ENCODE measurements at regions not wholly inside any gene's neighbourhood (a gene's known extent, or its start where the extent isn't known, plus 50 kb on each side); places are given as distances from the start of the nearest gene placed in this dataset.

DNA sequence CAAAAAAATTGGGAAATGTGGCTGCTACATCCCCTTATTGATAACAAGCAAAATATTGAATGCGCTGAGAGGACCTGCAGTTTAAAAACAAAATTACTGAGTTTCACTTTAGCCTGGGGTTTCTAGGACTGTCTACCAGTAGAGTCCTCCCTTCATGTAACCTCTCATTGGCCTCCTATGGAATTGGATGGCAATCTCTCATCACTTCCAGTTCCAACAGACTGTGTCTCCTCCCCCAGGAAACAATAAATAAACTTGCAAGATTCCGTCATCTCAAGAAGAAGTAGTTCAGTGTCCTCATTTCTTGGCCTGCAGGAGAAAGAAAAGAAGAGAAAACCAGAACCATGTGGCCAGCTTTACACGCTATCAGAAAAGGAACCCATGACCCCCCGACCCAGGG lies 123.8 kb downstream of the TLE3 start:
- no peaks in the 10 kb centered on the region for H3K79me2 ChIP-seq (ENCODE audit: control insufficient read depth, low read length)
- H3K4me2 ChIP-seq (ENCODE audit: low read length) = no peak overlapping the region
- H3K27ac ChIP-seq (ENCODE audit: low read depth, low read length) = no peak overlapping the region
- H3K9me2 ChIP-seq (replicated peaks; ENCODE audit: control insufficient read depth, low read length) = no peaks in the 10 kb centered on the region
- H3K4me1 ChIP-seq (ENCODE audit: control insufficient read depth, low read length) = peaks cover 8% of the 10 kb centered on the region
- H3K4me3 ChIP-seq (ENCODE audit: low read length) = no peak overlapping the region
- H3F3A ChIP-seq (ENCODE audit: control insufficient read depth, insufficient read depth) = peaks cover 2% of the 10 kb centered on the region; the same call in 1 of the 2 replicates
- TF ChIP-seq, protein P1, sequence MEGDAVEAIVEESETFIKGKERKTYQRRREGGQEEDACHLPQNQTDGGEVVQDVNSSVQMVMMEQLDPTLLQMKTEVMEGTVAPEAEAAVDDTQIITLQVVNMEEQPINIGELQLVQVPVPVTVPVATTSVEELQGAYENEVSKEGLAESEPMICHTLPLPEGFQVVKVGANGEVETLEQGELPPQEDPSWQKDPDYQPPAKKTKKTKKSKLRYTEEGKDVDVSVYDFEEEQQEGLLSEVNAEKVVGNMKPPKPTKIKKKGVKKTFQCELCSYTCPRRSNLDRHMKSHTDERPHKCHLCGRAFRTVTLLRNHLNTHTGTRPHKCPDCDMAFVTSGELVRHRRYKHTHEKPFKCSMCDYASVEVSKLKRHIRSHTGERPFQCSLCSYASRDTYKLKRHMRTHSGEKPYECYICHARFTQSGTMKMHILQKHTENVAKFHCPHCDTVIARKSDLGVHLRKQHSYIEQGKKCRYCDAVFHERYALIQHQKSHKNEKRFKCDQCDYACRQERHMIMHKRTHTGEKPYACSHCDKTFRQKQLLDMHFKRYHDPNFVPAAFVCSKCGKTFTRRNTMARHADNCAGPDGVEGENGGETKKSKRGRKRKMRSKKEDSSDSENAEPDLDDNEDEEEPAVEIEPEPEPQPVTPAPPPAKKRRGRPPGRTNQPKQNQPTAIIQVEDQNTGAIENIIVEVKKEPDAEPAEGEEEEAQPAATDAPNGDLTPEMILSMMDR (IDR thresholded peaks at IDR 0.05; ENCODE audit: low read depth, low read length, poor library complexity, severe bottlenecking) = no peak
- TF ChIP-seq EZH2phosphoT487 (IDR thresholded peaks at IDR 0.05; ENCODE audit: borderline replicate concordance, low read length) = no peak
- no peaks in the 10 kb centered on the region for H4K20me1 ChIP-seq (ENCODE audit: control insufficient read depth, insufficient read depth, low read depth, low read length)
- no peaks in the 10 kb centered on the region for H3K36me3 ChIP-seq (ENCODE audit: control insufficient read depth, low read length)
- H3K27me3 ChIP-seq (ENCODE audit: control insufficient read depth, low read length) = peaks cover 6% of the 10 kb centered on the region
- no peaks in the 10 kb centered on the region for H3K9me3 ChIP-seq (ENCODE audit: control insufficient read depth, insufficient read depth, low read length)

DNA sequence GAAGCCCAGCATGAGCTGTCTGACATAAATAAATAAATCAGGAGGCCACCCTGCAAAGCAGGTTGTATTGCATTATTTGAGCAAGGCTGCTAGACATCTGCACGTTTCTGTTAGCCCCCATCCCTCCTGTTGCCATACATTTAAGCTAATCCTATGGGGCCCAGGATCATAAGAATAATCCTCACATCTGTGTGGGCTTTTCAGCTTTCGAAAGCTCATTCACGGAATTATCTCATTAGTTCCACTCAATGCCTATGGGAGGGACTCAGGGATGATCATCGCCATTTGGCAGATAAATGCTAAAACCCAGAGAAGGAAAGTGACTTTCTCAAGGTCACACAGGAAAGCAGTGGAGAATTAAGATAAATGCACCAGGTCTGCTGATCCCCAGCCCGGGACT lies 123.4 kb downstream of the TLE3 start:
- H3K4me3 ChIP-seq (ENCODE audit: low read length) = no peak overlapping the region
- peaks cover 6% of the 10 kb centered on the region for H3K27me3 ChIP-seq (ENCODE audit: control insufficient read depth, low read length)
- no peak overlapping the region for H3K4me2 ChIP-seq (ENCODE audit: low read length)
- H3K79me2 ChIP-seq (ENCODE audit: control insufficient read depth, low read length) = no peaks in the 10 kb centered on the region
- peaks cover 2% of the 10 kb centered on the region; the same call in 1 of the 2 replicates for H3F3A ChIP-seq (ENCODE audit: control insufficient read depth, insufficient read depth)
- H3K9me2 ChIP-seq (replicated peaks; ENCODE audit: control insufficient read depth, low read length) = no peaks in the 10 kb centered on the region
- TF ChIP-seq, protein P1 (IDR thresholded peaks at IDR 0.05; ENCODE audit: low read depth, low read length, poor library complexity, severe bottlenecking) = no peak
- TF ChIP-seq EZH2phosphoT487 (IDR thresholded peaks at IDR 0.05; ENCODE audit: borderline replicate concordance, low read length) = no peak
- peaks cover 12% of the 10 kb centered on the region for H3K4me1 ChIP-seq (ENCODE audit: control insufficient read depth, low read length)
- no peaks in the 10 kb centered on the region for H3K36me3 ChIP-seq (ENCODE audit: control insufficient read depth, low read length)
- H4K20me1 ChIP-seq (ENCODE audit: control insufficient read depth, insufficient read depth, low read depth, low read length) = no peaks in the 10 kb centered on the region
- H3K27ac ChIP-seq (ENCODE audit: low read depth, low read length) = no peak overlapping the region
- H3K9me3 ChIP-seq (ENCODE audit: control insufficient read depth, insufficient read depth, low read length) = no peaks in the 10 kb centered on the region

- Histone ChIP-seq H3K9me3 (ENCODE audit: control insufficient read depth, insufficient read depth, low read length) (no peaks in the 10 kb centered on the region), H3K9me2 (replicated peaks; ENCODE audit: control insufficient read depth, low read length) (no peaks in the 10 kb centered on the region), H3K36me3 (ENCODE audit: control insufficient read depth, low read length) (no peaks in the 10 kb centered on the region), H3F3A (ENCODE audit: control insufficient read depth, insufficient read depth) (peaks cover 8% of the 10 kb centered on the region), H3K27ac (ENCODE audit: low read depth, low read length) (no peak overlapping the region), H3K79me2 (ENCODE audit: control insufficient read depth, low read length) (no peaks in the 10 kb centered on the region), H3K4me1 (ENCODE audit: control insufficient read depth, low read length) (peaks cover 33% of the 10 kb centered on the region), H3K4me3 (ENCODE audit: low read length) (no peak overlapping the region), H3K4me2 (ENCODE audit: low read length) (no peak overlapping the region), H3K27me3 (ENCODE audit: control insufficient read depth, low read length) (peaks cover 6% of the 10 kb centered on the region), H4K20me1 (ENCODE audit: control insufficient read depth, insufficient read depth, low read depth, low read length) (no peaks in the 10 kb centered on the region)
- TF ChIP-seq, protein P1 (IDR thresholded peaks at IDR 0.05; ENCODE audit: low read depth, low read length, poor library complexity, severe bottlenecking) = no peak
- TF ChIP-seq EZH2phosphoT487 (IDR thresholded peaks at IDR 0.05; ENCODE audit: borderline replicate concordance, low read length) = no peak
These were observed 121.2 kb downstream of the TLE3 start for GRCh38 chr15:69976366-69976994.

All from DOHH2 (cell line).